Osteoblast (primary cell): ENCODE measurements at regions not wholly inside any gene's neighbourhood (a gene's known extent, or its start where the extent isn't known, plus 50 kb on each side); places are given as distances from the start of the nearest gene placed in this dataset.

ENCODE experiments used
- DNase-seq: peaks from one replicate; pipeline ENCODE4 v3.0.0; 2011; ENCODE audit warnings: low spot score, mixed read lengths; ENCODE audit not compliant: insufficient read length; ENCODE audit errors: missing footprints
- H2AFZ ChIP-seq: 2 replicates; pipeline ENCODE4 v1.6.0; 2011; ENCODE audit warnings: mild to moderate bottlenecking, low read length
- H3K27ac ChIP-seq: 2 replicates; pipeline ENCODE4 v1.5.1; 2011; ENCODE audit warnings: mild to moderate bottlenecking, low read depth, low read length, moderate library complexity
- H3K27me3 ChIP-seq: 2 replicates; pipeline ENCODE4 v1.6.0; 2012; ENCODE audit warnings: mild to moderate bottlenecking, control low read depth, inconsistent platforms, low read length, moderate library complexity; ENCODE audit not compliant: insufficient read depth
- H3K36me3 ChIP-seq: 2 replicates; pipeline ENCODE4 v1.5.1; 2011; ENCODE audit warnings: mild to moderate bottlenecking, low read length, control low read depth, moderate library complexity; ENCODE audit not compliant: insufficient read depth
- H3K4me1 ChIP-seq: 2 replicates; pipeline ENCODE4 v1.5.1; 2011; ENCODE audit warnings: mild to moderate bottlenecking, low read length, control low read depth, moderate library complexity; ENCODE audit not compliant: insufficient read depth
- H3K4me2 ChIP-seq: 2 replicates; pipeline ENCODE4 v1.6.0; 2011; ENCODE audit warnings: mild to moderate bottlenecking, low read length; ENCODE audit not compliant: insufficient read depth
- H3K4me3 ChIP-seq: fragments of 200-600 bp; sonication (generic); 3 replicates; pipeline ENCODE4 v1.5.1; 2012; ENCODE audit warnings: mild to moderate bottlenecking, low read length, inconsistent platforms; ENCODE audit not compliant: insufficient read depth
- H3K79me2 ChIP-seq: 2 replicates; pipeline ENCODE4 v1.6.0; 2012; ENCODE audit warnings: mild to moderate bottlenecking, low read length, control low read depth, inconsistent platforms; ENCODE audit not compliant: insufficient read depth
- H3K9me3 ChIP-seq: 2 replicates; pipeline ENCODE4 v1.5.1; 2011; ENCODE audit warnings: low read depth, low read length, control low read depth
- H4K20me1 ChIP-seq: 2 replicates; pipeline ENCODE4 v1.6.0; 2012; ENCODE audit warnings: mild to moderate bottlenecking, low read length, control low read depth; ENCODE audit not compliant: insufficient read depth
- CTCF ChIP-seq: IDR thresholded peaks from 2 replicates; pipeline ENCODE4 v1.5.1; 2011; ENCODE audit warnings: mild to moderate bottlenecking, low read depth, low read length, moderate library complexity; ENCODE audit errors: extremely low read depth

GRCh38 chr10:3848005-3848774 is 63.2 kb upstream of the KLF6 start:
- DNase-seq: peak; percentile 46
- peak overlapping the region; percentile 28 for H3K4me3 ChIP-seq
- H4K20me1 ChIP-seq: no peaks in the 10 kb centered on the region
- peak overlapping the region; percentile 14 for H2AFZ ChIP-seq
- peak overlapping the region; percentile 97 for H3K27ac ChIP-seq
- H3K4me1 ChIP-seq: peaks cover 44% of the 10 kb centered on the region
- H3K36me3 ChIP-seq: no peaks in the 10 kb centered on the region
- H3K27me3 ChIP-seq: no peaks in the 10 kb centered on the region
- H3K79me2 ChIP-seq: no peaks in the 10 kb centered on the region
- no peaks in the 10 kb centered on the region for H3K9me3 ChIP-seq
- peak overlapping the region; percentile 70 for H3K4me2 ChIP-seq
- no peak for TF ChIP-seq CTCF

GRCh38 chr10:3846736-3847135 is 61.7 kb upstream of the KLF6 start:
- Histone ChIP-seq H4K20me1 (no peaks in the 10 kb centered on the region), H3K27me3 (no peaks in the 10 kb centered on the region), H3K36me3 (no peaks in the 10 kb centered on the region), H3K27ac (no peak overlapping the region), H3K79me2 (no peaks in the 10 kb centered on the region), H3K4me2 (no peak overlapping the region), H3K4me1 (peaks cover 29% of the 10 kb centered on the region), H2AFZ (no peak overlapping the region), H3K4me3 (no peak overlapping the region), H3K9me3 (no peaks in the 10 kb centered on the region)
- no peak for TF ChIP-seq CTCF
- DNase-seq: no peak

- Histone ChIP-seq H3K79me2 (no peaks in the 10 kb centered on the region), H3K27ac (no peak overlapping the region), H3K27me3 (no peaks in the 10 kb centered on the region), H3K4me3 (no peak overlapping the region), H3K9me3 (no peaks in the 10 kb centered on the region), H3K36me3 (no peaks in the 10 kb centered on the region), H2AFZ (no peak overlapping the region), H4K20me1 (no peaks in the 10 kb centered on the region), H3K4me2 (no peak overlapping the region), H3K4me1 (peaks cover 25% of the 10 kb centered on the region)
- no peak for TF ChIP-seq CTCF
- DNase-seq: no peak
These were observed 59.5 kb upstream of the KLF6 start for GRCh38 chr10:3844491-3845025.

GRCh38 chr10:3838460-3839437 is 53.7 kb upstream of the KLF6 start:
- no peak overlapping the region for H2AFZ ChIP-seq
- no peaks in the 10 kb centered on the region for H3K79me2 ChIP-seq
- TF ChIP-seq CTCF: no peak
- no peak overlapping the region for H3K4me2 ChIP-seq
- H3K27ac ChIP-seq: no peak overlapping the region
- peaks cover 12% of the 10 kb centered on the region for H3K4me1 ChIP-seq
- no peak overlapping the region for H3K4me3 ChIP-seq
- H3K9me3 ChIP-seq: no peaks in the 10 kb centered on the region
- H3K36me3 ChIP-seq: no peaks in the 10 kb centered on the region
- DNase-seq: no peak
- H3K27me3 ChIP-seq: no peaks in the 10 kb centered on the region
- H4K20me1 ChIP-seq: no peaks in the 10 kb centered on the region
